ENCODE measurements at regions not wholly inside any gene's neighbourhood (a gene's known extent, or its start where the extent isn't known, plus 50 kb on each side); places are given as distances from the start of the nearest gene placed in this dataset.

DNA sequence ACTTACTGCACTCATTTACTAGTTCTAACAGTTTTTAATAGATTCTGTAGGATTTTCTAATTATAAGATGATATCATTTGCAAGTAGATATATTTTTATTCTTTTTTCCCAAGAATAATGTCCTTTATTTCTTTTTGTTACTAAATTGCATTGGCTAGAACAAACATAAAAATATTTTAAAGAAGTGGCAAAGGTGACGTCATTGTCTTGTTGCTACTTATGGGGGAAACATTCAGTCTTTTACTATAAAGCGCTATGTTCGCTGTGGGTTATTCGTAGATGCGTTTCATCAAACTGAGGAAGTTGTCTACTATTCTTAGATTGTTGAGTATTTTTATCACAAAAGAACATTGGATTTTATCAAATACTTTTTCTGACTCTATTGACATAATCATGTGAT is 765.2 kb upstream of the POU3F3 start:
- no peaks in the 10 kb centered on the region for H3K27me3 ChIP-seq
- no peak overlapping the region for H3K27ac ChIP-seq
- no peak overlapping the region for H3K4me3 ChIP-seq
- no peaks in the 10 kb centered on the region for H3K36me3 ChIP-seq (replicated peaks; ENCODE audit: insufficient read depth, low read depth)
- 92% methylated on average over 5 of the region's 5 CpGs for WGBS (ENCODE audit: low lambda C conversion rate, missing lambda C conversion rate)
- no peaks in the 10 kb centered on the region for H3K9me2 ChIP-seq (replicated peaks; ENCODE audit: insufficient read depth)
- no peaks in the 10 kb centered on the region for H3K4me1 ChIP-seq (ENCODE audit: insufficient read depth)
- no peaks in the 10 kb centered on the region for H3K9me3 ChIP-seq (ENCODE audit: low read depth)
- no peak for TF ChIP-seq CTCF (IDR thresholded peaks at IDR 0.05; ENCODE audit: poor library complexity)
- no peak for TF ChIP-seq EZH2phosphoT487 (IDR thresholded peaks at IDR 0.05; ENCODE audit: low read depth, severe bottlenecking, unreplicated experiment)
- no peak for TF ChIP-seq EZH2 (IDR thresholded peaks at IDR 0.05; ENCODE audit: borderline replicate concordance)
- no peaks in the 10 kb centered on the region for H4K20me1 ChIP-seq (ENCODE audit: insufficient read depth, poor library complexity, severe bottlenecking)
- no peaks in the 10 kb centered on the region for H3K79me2 ChIP-seq
- DNase-seq (ENCODE audit: low spot score), result no peak
- no peak overlapping the region for H2AFZ ChIP-seq
- H3K4me2 ChIP-seq, result no peak overlapping the region

GRCh38 chr2:104090407-104090806 is 763.5 kb upstream of the POU3F3 start:
- no peaks in the 10 kb centered on the region for H3K9me3 ChIP-seq (ENCODE audit: low read depth)
- no peaks in the 10 kb centered on the region for H3K79me2 ChIP-seq
- H3K4me2 ChIP-seq, result no peak overlapping the region
- no peak overlapping the region for H3K27ac ChIP-seq
- no peaks in the 10 kb centered on the region for H3K9me2 ChIP-seq (replicated peaks; ENCODE audit: insufficient read depth)
- no peaks in the 10 kb centered on the region for H3K36me3 ChIP-seq (replicated peaks; ENCODE audit: insufficient read depth, low read depth)
- WGBS (ENCODE audit: low lambda C conversion rate, missing lambda C conversion rate), result 94% methylated on average over 6 of the region's 6 CpGs
- no peaks in the 10 kb centered on the region for H4K20me1 ChIP-seq (ENCODE audit: insufficient read depth, poor library complexity, severe bottlenecking)
- no peaks in the 10 kb centered on the region for H3K27me3 ChIP-seq
- H3K4me1 ChIP-seq (ENCODE audit: insufficient read depth), result no peaks in the 10 kb centered on the region
- no peak for DNase-seq (ENCODE audit: low spot score)
- H3K4me3 ChIP-seq, result no peak overlapping the region
- no peak overlapping the region for H2AFZ ChIP-seq
- TF ChIP-seq CTCF (IDR thresholded peaks at IDR 0.05; ENCODE audit: poor library complexity) (no peak), EZH2phosphoT487 (IDR thresholded peaks at IDR 0.05; ENCODE audit: low read depth, severe bottlenecking, unreplicated experiment) (no peak), EZH2 (IDR thresholded peaks at IDR 0.05; ENCODE audit: borderline replicate concordance) (no peak)

- H3K27me3 ChIP-seq, result no peaks in the 10 kb centered on the region
- H3K9me2 ChIP-seq (replicated peaks; ENCODE audit: insufficient read depth), result no peaks in the 10 kb centered on the region
- H3K79me2 ChIP-seq, result no peaks in the 10 kb centered on the region
- no peak overlapping the region for H3K27ac ChIP-seq
- no peak for DNase-seq (ENCODE audit: low spot score)
- no peaks in the 10 kb centered on the region for H3K36me3 ChIP-seq (replicated peaks; ENCODE audit: insufficient read depth, low read depth)
- H3K4me3 ChIP-seq, result no peak overlapping the region
- H4K20me1 ChIP-seq (ENCODE audit: insufficient read depth, poor library complexity, severe bottlenecking), result no peaks in the 10 kb centered on the region
- H3K9me3 ChIP-seq (ENCODE audit: low read depth), result no peaks in the 10 kb centered on the region
- H2AFZ ChIP-seq, result no peak overlapping the region
- H3K4me1 ChIP-seq (ENCODE audit: insufficient read depth), result no peaks in the 10 kb centered on the region
- H3K4me2 ChIP-seq, result no peak overlapping the region
- TF ChIP-seq CTCF (IDR thresholded peaks at IDR 0.05; ENCODE audit: poor library complexity) (no peak), EZH2 (IDR thresholded peaks at IDR 0.05; ENCODE audit: borderline replicate concordance) (no peak), EZH2phosphoT487 (IDR thresholded peaks at IDR 0.05; ENCODE audit: low read depth, severe bottlenecking, unreplicated experiment) (no peak)
Observed at GRCh38 chr2:104091894-104092293, 762.0 kb upstream of the POU3F3 start.

DNA sequence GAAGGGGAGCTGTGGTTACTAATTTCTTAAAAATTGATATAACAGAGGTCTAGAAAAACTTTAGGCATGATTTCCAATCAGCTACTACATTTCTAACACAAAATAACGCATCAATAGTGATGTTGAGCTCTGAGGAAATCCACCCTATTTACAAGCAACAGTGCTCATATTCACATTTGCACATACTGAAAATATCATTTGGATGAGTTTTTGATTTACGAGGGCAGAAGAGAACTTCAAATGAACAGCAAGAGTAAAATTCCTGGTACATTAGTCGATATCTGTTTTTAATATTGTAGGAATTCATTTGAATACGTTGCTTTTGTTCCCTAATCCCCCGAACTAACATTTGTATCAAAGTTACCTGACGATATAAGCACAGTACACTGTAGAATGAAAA is 761.0 kb upstream of the POU3F3 start:
- Histone ChIP-seq H3K27ac (no peak overlapping the region), H3K4me2 (no peak overlapping the region), H3K9me3 (ENCODE audit: low read depth) (no peaks in the 10 kb centered on the region), H3K9me2 (replicated peaks; ENCODE audit: insufficient read depth) (no peaks in the 10 kb centered on the region), H3K4me3 (no peak overlapping the region), H4K20me1 (ENCODE audit: insufficient read depth, poor library complexity, severe bottlenecking) (no peaks in the 10 kb centered on the region), H3K4me1 (ENCODE audit: insufficient read depth) (no peaks in the 10 kb centered on the region), H3K27me3 (no peaks in the 10 kb centered on the region), H3K36me3 (replicated peaks; ENCODE audit: insufficient read depth, low read depth) (no peaks in the 10 kb centered on the region), H3K79me2 (no peaks in the 10 kb centered on the region), H2AFZ (no peak overlapping the region)
- no peak for DNase-seq (ENCODE audit: low spot score)
- 87% methylated on average over 6 of the region's 6 CpGs for WGBS (ENCODE audit: low lambda C conversion rate, missing lambda C conversion rate)
- TF ChIP-seq EZH2 (IDR thresholded peaks at IDR 0.05; ENCODE audit: borderline replicate concordance) (no peak), EZH2phosphoT487 (IDR thresholded peaks at IDR 0.05; ENCODE audit: low read depth, severe bottlenecking, unreplicated experiment) (no peak), CTCF (IDR thresholded peaks at IDR 0.05; ENCODE audit: poor library complexity) (no peak)
